ENCODE measurements at regions not wholly inside any gene's neighbourhood (a gene's known extent, or its start where the extent isn't known, plus 50 kb on each side); places are given as distances from the start of the nearest gene placed in this dataset.

DNA sequence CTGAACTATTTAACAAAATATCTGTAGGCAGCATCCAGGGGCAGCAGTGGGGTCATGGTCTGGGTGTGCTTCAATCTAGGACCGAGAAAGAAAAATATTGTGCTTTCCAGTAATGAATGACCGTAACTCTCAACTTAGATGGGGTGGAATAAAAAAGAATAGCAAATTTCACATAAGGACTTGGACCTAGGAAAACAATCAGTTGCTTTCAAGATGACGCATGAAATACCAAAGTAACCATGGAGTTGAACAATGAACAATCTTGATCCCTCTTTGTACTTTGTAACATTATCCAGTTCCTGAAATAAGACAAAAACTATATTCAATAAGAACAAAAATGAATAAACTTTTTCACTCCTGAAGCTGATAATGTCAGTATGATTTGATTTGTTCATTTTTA, 167.1 kb downstream of the C7orf25 start:
- DNase-seq (ENCODE audit: low read depth) = no peak
- Mint-ChIP-seq H3K4me3 (ENCODE audit: unreplicated experiment) (no peak overlapping the region), H3K4me1 (ENCODE audit: low read depth, unreplicated experiment) (peaks cover 5% of the 10 kb centered on the region), H3K27ac (ENCODE audit: unreplicated experiment) (no peak overlapping the region), H3K36me3 (ENCODE audit: low read depth, unreplicated experiment) (no peaks in the 10 kb centered on the region), H3K9me3 (ENCODE audit: unreplicated experiment) (peaks cover 2% of the 10 kb centered on the region), H3K27me3 (ENCODE audit: low read depth, unreplicated experiment) (no peaks in the 10 kb centered on the region)
- no peak overlapping the region for H3K4me2 ChIP-seq (ENCODE audit: low read length)
- no peaks in the 10 kb centered on the region for H3K79me2 ChIP-seq (ENCODE audit: insufficient read depth, low read length)
- no peaks in the 10 kb centered on the region for H3K27me3 ChIP-seq (ENCODE audit: insufficient read depth, low read length)
- no peak overlapping the region for H3K4me3 ChIP-seq (ENCODE audit: insufficient read depth, low read depth, low read length)
- FAIRE-seq = no peak
- no peak overlapping the region for H2AFZ ChIP-seq (ENCODE audit: low read depth, low read length)
- H4K20me1 ChIP-seq (ENCODE audit: insufficient read depth, low read length) = no peaks in the 10 kb centered on the region
- no peaks in the 10 kb centered on the region for H3K9me3 ChIP-seq (ENCODE audit: insufficient read depth, low read depth, low read length)
- no peaks in the 10 kb centered on the region for H3K4me1 ChIP-seq (ENCODE audit: insufficient read depth, low read length)
- H3K27ac ChIP-seq (ENCODE audit: low read depth, low read length) = no peak overlapping the region
- no peak overlapping the region for H3K9ac ChIP-seq (ENCODE audit: low read length)
- H3K36me3 ChIP-seq (ENCODE audit: insufficient read depth, low read length) = no peaks in the 10 kb centered on the region
- TF ChIP-seq EZH2 (IDR thresholded peaks at IDR 0.05; ENCODE audit: insufficient read depth, low read length) = no peak
- TF ChIP-seq, protein P1, sequence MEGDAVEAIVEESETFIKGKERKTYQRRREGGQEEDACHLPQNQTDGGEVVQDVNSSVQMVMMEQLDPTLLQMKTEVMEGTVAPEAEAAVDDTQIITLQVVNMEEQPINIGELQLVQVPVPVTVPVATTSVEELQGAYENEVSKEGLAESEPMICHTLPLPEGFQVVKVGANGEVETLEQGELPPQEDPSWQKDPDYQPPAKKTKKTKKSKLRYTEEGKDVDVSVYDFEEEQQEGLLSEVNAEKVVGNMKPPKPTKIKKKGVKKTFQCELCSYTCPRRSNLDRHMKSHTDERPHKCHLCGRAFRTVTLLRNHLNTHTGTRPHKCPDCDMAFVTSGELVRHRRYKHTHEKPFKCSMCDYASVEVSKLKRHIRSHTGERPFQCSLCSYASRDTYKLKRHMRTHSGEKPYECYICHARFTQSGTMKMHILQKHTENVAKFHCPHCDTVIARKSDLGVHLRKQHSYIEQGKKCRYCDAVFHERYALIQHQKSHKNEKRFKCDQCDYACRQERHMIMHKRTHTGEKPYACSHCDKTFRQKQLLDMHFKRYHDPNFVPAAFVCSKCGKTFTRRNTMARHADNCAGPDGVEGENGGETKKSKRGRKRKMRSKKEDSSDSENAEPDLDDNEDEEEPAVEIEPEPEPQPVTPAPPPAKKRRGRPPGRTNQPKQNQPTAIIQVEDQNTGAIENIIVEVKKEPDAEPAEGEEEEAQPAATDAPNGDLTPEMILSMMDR (IDR thresholded peaks at IDR 0.05; ENCODE audit: insufficient read depth, low read depth, low read length) = no peak

DNA sequence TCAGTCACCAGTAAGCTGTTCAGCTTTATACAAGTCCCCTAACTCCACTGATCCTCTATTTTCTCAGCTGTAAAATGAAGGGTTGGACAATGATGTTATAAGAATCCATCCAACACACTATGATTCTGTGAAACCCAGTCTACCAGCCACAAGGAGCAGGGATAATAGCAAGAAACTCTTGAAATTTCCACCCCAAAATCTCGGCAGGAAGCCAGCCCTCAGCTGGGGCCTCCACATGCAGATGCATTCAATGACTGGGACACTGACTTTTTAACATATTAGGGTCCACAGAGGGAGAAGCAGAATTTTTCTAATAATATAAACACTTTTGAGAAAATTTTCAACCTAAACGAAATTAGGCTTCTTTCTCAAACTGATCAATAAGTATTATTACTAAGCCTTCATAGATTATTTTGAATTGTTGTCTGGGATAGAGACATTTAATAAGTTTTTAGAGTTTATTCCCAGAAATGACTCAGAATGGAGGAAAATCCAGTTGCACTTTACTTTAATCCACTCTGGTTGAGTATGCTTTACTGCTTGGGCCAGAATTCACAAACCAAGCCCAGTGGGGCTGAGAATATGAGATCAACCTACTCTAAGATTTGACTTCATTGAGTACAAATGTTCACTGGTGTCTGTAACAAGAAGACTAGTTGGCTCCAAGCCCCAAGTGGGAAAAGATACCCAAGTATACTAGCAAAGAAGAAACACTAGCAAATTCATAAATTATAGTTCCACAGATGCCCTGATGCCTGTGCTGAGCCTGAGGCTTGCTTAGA, 168.6 kb downstream of the C7orf25 start:
- H3K9ac ChIP-seq (ENCODE audit: low read length) = no peak overlapping the region
- Mint-ChIP-seq H3K9me3 (ENCODE audit: unreplicated experiment) (no peaks in the 10 kb centered on the region), H3K36me3 (ENCODE audit: low read depth, unreplicated experiment) (no peaks in the 10 kb centered on the region), H3K4me1 (ENCODE audit: low read depth, unreplicated experiment) (peaks cover 5% of the 10 kb centered on the region), H3K27ac (ENCODE audit: unreplicated experiment) (no peak overlapping the region), H3K27me3 (ENCODE audit: low read depth, unreplicated experiment) (no peaks in the 10 kb centered on the region), H3K4me3 (ENCODE audit: unreplicated experiment) (no peak overlapping the region)
- H3K4me3 ChIP-seq (ENCODE audit: insufficient read depth, low read depth, low read length) = no peak overlapping the region
- no peaks in the 10 kb centered on the region for H4K20me1 ChIP-seq (ENCODE audit: insufficient read depth, low read length)
- FAIRE-seq = no peak
- no peaks in the 10 kb centered on the region for H3K79me2 ChIP-seq (ENCODE audit: insufficient read depth, low read length)
- TF ChIP-seq, protein P1 (IDR thresholded peaks at IDR 0.05; ENCODE audit: insufficient read depth, low read depth, low read length) = no peak
- no peak for TF ChIP-seq EZH2 (IDR thresholded peaks at IDR 0.05; ENCODE audit: insufficient read depth, low read length)
- no peaks in the 10 kb centered on the region for H3K36me3 ChIP-seq (ENCODE audit: insufficient read depth, low read length)
- H3K4me2 ChIP-seq (ENCODE audit: low read length) = no peak overlapping the region
- H3K27me3 ChIP-seq (ENCODE audit: insufficient read depth, low read length) = no peaks in the 10 kb centered on the region
- no peaks in the 10 kb centered on the region for H3K9me3 ChIP-seq (ENCODE audit: insufficient read depth, low read depth, low read length)
- no peak overlapping the region for H2AFZ ChIP-seq (ENCODE audit: low read depth, low read length)
- DNase-seq (ENCODE audit: low read depth) = no peak
- H3K27ac ChIP-seq (ENCODE audit: low read depth, low read length) = no peak overlapping the region
- no peaks in the 10 kb centered on the region for H3K4me1 ChIP-seq (ENCODE audit: insufficient read depth, low read length)

DNA sequence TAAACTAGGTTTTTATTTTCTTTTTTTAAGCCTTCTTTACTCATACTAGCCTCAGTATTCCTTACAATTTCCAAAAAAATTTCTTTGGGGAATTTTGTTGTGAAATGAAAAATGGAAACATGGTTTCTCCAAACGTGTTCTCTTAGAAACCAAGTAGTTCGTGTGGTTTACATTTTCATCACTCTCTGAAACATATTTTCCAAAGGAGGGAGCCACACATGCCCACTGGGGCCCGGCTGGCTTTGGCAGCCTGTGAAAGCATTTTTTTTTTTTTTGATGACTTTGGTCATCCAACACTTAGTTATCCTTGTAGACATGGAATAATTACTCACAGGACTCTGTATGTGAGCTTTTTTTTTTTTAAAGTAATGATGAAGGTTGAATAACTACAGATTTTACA, 169.6 kb downstream of the C7orf25 start:
- Histone ChIP-seq H4K20me1 (ENCODE audit: insufficient read depth, low read length) (no peaks in the 10 kb centered on the region), H3K27me3 (ENCODE audit: insufficient read depth, low read length) (no peaks in the 10 kb centered on the region), H3K36me3 (ENCODE audit: insufficient read depth, low read length) (no peaks in the 10 kb centered on the region), H3K4me1 (ENCODE audit: insufficient read depth, low read length) (no peaks in the 10 kb centered on the region), H3K27ac (ENCODE audit: low read depth, low read length) (no peak overlapping the region), H3K9ac (ENCODE audit: low read length) (no peak overlapping the region), H2AFZ (ENCODE audit: low read depth, low read length) (no peak overlapping the region), H3K9me3 (ENCODE audit: insufficient read depth, low read depth, low read length) (no peaks in the 10 kb centered on the region), H3K79me2 (ENCODE audit: insufficient read depth, low read length) (no peaks in the 10 kb centered on the region), H3K4me3 (ENCODE audit: insufficient read depth, low read depth, low read length) (no peak overlapping the region), H3K4me2 (ENCODE audit: low read length) (no peak overlapping the region)
- TF ChIP-seq, protein P1 (IDR thresholded peaks at IDR 0.05; ENCODE audit: insufficient read depth, low read depth, low read length) = no peak
- no peak for TF ChIP-seq EZH2 (IDR thresholded peaks at IDR 0.05; ENCODE audit: insufficient read depth, low read length)
- H3K4me3 Mint-ChIP-seq (ENCODE audit: unreplicated experiment) = no peak overlapping the region
- DNase-seq (ENCODE audit: low read depth) (no peak), FAIRE-seq (no peak)
- no peak overlapping the region for H3K27ac Mint-ChIP-seq (ENCODE audit: unreplicated experiment)
- H3K9me3 Mint-ChIP-seq (ENCODE audit: unreplicated experiment) = no peaks in the 10 kb centered on the region
- H3K27me3 Mint-ChIP-seq (ENCODE audit: low read depth, unreplicated experiment) = peaks cover 2% of the 10 kb centered on the region
- no peaks in the 10 kb centered on the region for H3K36me3 Mint-ChIP-seq (ENCODE audit: low read depth, unreplicated experiment)
- peaks cover 5% of the 10 kb centered on the region for H3K4me1 Mint-ChIP-seq (ENCODE audit: low read depth, unreplicated experiment)

All from astrocyte (in vitro differentiated cells and primary cell).